Activated CD4-positive, alpha-beta T cell treated with anti-CD3 and anti-CD28 coated beads for 1 hour (primary cell): ENCODE measurements at regions not wholly inside any gene's neighbourhood (a gene's known extent, or its start where the extent isn't known, plus 50 kb on each side); places are given as distances from the start of the nearest gene placed in this dataset.

Experiments
- DNase-seq: peaks from one replicate; pipeline ENCODE4 v3.0.0-alpha.2; 2020

GRCh38 chr1:208551633-208552320 lies 307.6 kb upstream of the PLXNA2 start:
- no peak for DNase-seq

DNA sequence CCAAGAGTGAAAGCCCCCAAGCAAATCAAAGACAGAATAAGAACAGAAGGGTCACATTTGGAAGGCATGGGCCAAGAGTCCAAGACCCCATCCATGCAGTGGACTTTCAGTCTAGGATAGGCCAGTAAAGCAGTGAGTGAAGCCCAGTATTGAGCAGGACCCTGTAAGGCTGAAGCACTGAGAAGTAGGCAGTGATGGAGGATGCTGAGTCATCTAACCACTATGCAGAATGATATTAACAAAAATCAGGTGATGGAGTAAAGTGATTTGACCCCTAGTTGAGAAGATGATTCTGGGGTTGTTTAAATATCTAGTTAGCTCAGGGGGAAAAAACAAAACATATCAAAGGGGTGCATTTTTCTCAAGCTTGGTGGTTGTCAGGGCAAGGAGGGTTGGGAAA lies 308.7 kb upstream of the PLXNA2 start:
- no peak for DNase-seq

- no peak for DNase-seq
Observed at GRCh38 chr1:208556461-208556860, 312.3 kb upstream of the PLXNA2 start.

DNA sequence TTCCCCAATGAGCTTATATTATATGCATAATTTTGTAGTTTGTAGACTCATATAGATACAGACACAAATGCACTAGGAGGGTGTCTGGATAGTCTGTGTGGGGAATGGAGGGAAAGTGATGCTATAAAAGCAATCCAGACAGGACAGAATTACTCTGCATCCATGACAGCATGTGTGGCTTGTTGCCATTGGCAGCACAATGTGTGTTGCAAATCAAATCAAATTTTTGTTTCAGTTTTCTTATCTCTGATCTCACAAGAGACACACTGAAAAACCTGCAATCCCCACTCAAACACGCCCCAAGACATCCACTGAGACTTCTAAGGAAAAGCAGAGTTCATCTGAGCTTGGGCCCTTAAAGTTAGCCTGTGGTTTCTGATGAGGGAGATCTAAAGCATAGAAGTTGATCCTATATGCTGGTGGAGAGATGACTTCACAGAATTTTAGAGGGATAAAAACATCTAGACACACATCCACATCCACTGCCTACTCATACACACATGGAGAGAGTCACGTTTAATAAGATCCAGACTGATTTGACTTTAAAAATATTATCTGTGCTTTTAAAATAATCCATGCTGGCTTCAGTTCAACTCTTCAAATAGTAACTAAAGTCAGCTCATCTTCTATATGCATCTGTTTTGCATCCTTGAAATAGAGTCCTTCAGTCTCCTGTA lies 313.0 kb upstream of the PLXNA2 start:
- DNase-seq: no peak

GRCh38 chr1:208557723-208558094 lies 313.5 kb upstream of the PLXNA2 start:
- no peak for DNase-seq

DNA sequence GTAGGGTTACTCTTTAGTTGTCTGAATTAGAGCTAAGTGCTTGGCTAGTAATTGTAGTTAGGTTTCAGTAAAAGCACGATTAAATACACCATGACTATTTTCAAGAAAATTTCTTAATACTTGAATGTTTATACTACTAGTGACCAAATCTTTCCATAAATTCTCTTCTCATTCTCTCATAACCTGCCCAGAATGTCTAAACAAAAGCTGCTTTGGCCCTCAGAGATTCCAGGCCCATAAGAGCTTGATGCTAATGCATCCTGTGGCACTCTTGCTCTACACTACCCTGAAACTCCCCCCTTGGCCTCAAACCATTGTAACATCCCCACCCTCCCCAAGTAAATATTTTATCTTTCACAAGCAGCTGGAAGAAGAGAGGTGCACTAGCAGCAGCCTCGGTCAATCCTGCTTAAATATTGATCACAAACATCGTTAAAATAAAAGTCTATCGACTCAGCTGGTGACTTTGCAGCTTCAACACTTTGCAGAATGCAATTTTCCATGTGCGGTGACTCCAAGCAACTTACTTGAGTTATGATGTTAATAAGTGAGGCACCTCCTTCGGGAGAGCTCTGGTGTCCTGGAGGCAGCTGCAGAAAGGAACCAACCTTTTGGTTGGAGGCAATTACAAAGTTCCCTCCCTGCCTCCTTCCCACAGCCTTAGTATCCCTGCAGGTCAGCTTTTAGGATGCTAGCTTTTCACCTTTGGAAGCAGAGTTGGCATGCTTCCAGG lies 315.6 kb upstream of the PLXNA2 start:
- DNase-seq: no peak

DNA sequence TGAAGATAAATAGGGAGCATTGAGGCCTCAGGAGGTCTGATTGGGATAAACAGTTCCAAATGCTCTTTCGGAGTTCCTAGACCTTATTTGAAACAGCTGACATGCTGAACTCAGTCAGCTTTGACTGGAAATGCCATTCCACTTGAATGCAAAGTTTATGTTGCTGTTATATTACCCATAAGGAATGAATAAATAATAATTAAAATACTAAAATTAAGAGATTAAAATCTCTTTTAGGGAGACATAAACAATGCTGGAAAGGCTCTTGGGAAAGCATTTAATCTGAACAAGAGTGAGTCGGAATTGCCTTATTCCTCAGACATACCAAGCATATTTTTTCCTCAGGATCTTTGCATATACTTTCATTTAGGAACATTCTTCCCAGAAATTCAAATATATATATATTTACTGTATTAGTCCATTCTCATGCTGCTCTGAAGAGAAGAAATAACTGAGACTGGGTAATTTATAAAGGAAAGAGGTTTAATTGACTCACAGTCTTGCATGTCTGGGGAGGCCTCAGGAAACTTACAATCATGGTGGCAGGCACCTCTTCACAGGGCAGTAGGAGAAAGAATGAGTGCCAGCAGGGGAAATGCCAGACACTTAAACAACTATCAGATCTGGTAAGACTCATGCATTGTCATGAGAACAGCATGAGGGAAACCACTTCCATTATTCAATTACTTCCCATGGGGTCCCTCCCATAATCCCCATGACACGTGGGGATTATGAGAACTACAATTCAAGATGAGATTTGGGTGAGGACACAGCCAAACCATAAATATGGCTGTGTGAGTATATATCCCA lies 318.2 kb upstream of the PLXNA2 start:
- DNase-seq: no peak

DNA sequence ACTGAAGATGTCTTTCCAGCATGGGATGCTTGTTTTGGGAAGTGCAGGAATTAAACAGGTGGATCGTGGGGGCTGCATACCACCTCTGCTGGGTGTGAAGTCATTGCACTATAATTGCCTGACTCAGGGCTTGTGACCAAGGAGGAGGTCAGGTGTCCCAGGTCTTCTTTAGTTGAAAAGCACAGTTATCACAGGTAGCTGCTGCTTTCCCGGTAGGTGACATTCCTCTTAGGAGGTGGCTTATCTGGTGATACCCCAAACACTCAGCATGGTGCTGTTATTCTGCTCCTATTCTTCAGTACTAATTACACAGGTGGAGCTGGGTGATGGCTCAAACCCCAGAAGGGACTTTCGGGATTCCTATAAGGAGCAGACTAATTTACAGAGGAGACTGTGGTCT lies 320.3 kb upstream of the PLXNA2 start:
- no peak for DNase-seq

DNA sequence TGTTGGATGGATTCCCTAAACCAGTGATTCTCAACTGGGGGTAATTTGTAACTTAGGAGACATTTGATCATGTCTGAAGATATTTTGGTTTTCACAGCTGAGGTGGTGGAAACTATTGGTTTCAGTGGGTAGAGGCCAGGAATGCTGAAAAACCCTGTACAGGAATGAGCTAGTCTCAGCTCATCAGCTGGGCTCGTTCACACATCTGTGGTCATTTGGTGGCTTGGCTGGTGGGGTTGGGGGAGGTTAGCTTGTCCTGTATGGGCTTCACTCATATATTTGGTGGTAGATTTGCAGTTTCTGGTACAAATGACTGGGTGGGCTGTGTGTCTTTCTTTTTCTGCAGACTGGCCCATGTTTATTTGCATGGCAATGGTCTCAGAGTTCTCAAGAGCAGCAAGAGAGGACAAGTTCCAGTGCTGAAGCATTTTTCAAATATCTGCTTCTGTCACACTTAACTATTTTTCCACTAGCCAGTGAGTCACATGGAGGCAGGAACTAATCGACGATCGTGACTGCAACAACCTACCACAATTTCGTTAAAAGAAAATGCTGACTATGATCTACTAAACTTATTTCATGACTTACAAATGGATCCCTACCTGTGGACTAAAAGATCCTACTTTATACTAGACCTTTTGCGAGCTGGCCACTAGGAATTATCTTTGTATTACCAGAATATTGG lies 321.7 kb upstream of the PLXNA2 start:
- DNase-seq: no peak

DNA sequence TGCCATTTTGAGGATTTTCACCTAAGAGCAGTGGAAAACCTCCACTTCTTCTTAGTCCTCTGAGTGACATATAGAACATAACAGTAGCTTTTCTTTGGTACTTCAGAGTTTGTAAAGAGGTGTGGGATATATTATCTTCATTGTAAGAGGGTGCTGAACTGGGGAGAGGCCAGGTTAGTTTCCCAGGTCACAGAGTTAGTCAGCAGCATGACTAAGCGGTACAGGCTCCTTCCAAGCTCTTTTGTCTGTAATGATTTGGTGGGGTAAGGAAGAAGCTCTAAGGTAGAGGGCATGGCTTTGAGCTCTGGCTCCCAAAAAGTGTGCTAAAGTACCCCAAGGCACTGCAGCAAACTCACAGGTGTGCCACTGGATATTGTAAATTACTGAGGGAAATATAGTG lies 325.0 kb upstream of the PLXNA2 start:
- DNase-seq: no peak

GRCh38 chr1:208570362-208570761 lies 326.2 kb upstream of the PLXNA2 start:
- no peak for DNase-seq

DNA sequence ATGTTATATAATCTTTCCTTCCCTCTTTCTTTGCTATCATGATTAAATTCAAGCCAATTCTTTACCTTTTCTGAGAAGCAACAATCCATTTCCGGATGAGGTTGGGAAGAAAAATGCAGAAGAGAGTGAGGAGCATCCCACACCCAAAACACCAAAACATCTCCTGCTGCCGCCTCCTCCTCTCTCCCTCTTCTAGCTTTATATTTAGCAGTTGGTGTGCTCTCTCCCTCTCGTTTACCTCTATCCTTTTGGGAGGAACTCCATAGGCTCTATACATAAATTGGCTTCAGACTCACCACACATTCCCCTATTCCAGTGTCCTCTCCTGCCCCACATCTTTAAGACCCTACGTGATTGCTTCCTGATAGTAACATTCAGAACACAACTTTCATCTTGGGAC lies 332.2 kb upstream of the PLXNA2 start:
- DNase-seq: no peak

DNA sequence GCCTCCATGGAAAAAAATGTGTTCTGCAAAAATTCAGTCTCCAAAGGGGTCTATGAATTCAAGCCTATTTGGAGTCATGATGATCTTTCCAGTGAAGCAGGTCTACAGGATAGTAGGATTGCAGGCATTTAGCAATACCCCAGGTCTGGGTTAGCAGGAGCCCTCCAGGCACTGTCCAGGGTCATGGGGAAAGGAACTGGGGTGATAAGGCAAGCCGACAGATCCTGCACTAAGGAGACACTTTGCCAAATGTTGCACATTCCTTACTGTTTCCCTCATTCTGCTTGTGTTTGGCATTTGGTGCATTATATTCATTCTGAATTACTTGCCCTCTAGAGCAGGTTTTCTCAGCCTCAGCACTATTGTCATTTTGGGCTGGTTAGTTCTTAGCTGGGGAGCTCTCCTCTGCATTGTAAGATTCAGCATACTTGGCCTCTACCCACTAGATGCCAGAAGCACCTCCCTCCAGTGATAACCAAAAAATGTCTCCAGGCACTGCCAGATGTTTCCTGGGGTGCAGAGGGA lies 333.3 kb upstream of the PLXNA2 start:
- DNase-seq: no peak

DNA sequence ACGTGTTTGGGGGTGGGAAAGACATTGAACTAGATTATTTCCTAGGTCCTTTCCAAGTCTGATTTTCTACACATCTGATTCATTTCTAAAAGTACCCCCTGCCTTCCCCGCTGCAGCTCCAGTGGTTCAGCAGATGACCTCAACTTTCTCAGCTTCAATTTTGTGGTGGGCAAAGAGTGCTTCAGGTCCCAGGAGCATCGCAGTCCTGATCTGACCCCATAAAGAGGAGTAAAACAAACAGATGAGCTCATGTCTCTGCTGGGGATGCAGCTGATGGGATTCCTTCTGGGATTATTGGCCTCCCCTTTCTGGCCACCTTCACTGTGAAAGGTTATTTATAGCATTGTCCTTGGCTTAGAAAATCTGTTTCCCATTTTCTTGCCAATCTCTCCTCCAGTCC lies 337.0 kb upstream of the PLXNA2 start:
- DNase-seq: no peak

- DNase-seq: no peak
Observed at GRCh38 chr1:208581667-208582066, 337.5 kb upstream of the PLXNA2 start.

DNA sequence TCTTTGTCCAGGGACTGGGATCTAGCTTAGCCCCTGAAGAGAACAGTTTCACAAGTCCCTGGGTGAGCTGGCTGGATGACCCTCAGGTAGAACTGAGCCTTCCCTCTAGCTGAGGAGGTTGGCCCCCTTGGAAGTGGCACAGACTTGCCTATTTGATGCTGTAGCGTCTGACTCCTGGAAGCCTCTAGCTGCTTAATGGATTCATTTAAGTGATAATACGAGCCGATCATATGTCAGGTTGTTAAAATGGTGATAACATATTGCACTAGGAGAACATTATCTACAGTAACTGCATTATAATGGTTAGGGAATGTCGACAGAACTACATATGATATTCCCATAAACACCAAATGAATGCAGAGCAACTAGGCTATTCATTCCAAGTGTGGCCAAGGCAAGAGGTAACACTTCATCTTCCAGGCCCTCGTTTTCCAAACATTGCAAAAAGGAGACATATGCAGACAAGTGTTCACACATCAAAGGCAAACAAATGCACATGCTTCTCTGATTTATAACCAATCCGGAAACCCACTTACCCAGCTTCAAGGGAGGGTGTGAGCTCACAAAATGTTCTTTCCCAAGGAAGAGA lies 340.1 kb upstream of the PLXNA2 start:
- DNase-seq: no peak

DNA sequence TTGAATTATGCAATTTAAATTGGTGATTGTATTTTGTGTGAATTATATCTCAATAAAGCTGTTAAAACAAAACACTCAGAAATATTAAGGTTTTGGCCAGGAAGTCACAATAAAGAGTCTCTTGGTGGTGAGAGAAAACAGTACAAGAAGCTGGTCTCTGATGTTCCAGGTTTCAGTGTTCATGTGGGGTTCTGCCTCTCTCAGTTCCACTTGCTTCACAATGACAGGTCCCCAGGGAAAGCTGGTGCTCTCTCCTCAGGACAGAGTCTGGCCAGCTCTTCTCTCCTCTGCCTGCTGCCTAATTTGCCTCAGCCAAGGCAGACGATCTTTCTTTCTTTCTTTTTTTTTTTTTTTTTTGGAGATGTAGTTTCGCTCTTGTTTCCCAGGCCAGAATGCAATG lies 342.9 kb upstream of the PLXNA2 start:
- DNase-seq: no peak

GRCh38 chr1:208593306-208594006 lies 349.3 kb upstream of the PLXNA2 start:
- DNase-seq: no peak

- no peak for DNase-seq
Observed at GRCh38 chr1:208595236-208595635, 351.1 kb upstream of the PLXNA2 start.

- no peak for DNase-seq
Observed at GRCh38 chr1:208595745-208596144, 351.6 kb upstream of the PLXNA2 start.

GRCh38 chr1:208597571-208597970 lies 353.4 kb upstream of the PLXNA2 start:
- DNase-seq: no peak
